ENCODE measurements at regions not wholly inside any gene's neighbourhood (a gene's known extent, or its start where the extent isn't known, plus 50 kb on each side); places are given as distances from the start of the nearest gene placed in this dataset.

- TF ChIP-seq, protein P1, sequence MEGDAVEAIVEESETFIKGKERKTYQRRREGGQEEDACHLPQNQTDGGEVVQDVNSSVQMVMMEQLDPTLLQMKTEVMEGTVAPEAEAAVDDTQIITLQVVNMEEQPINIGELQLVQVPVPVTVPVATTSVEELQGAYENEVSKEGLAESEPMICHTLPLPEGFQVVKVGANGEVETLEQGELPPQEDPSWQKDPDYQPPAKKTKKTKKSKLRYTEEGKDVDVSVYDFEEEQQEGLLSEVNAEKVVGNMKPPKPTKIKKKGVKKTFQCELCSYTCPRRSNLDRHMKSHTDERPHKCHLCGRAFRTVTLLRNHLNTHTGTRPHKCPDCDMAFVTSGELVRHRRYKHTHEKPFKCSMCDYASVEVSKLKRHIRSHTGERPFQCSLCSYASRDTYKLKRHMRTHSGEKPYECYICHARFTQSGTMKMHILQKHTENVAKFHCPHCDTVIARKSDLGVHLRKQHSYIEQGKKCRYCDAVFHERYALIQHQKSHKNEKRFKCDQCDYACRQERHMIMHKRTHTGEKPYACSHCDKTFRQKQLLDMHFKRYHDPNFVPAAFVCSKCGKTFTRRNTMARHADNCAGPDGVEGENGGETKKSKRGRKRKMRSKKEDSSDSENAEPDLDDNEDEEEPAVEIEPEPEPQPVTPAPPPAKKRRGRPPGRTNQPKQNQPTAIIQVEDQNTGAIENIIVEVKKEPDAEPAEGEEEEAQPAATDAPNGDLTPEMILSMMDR (conservative IDR thresholded peaks at IDR 0.05; ENCODE audit: low read depth, low read length) = no peak
- no peak for TF ChIP-seq EZH2 (IDR thresholded peaks at IDR 0.05; ENCODE audit: low read length, unreplicated experiment)
- TF ChIP-seq EZH2phosphoT487 (IDR thresholded peaks at IDR 0.05; ENCODE audit: borderline replicate concordance, low read length) = no peak
Observed at GRCh38 chr1:8127171-8127641, 101.1 kb upstream of the ERRFI1 start.
